ENCODE measurements at regions not wholly inside any gene's neighbourhood (a gene's known extent, or its start where the extent isn't known, plus 50 kb on each side); places are given as distances from the start of the nearest gene placed in this dataset.

GRCh38 chr5:81854485-81854884 lies 103.6 kb upstream of the SSBP2 start:
- Histone ChIP-seq H2AFZ (ENCODE audit: low read length) (no peak overlapping the region), H3K4me2 (ENCODE audit: low read depth, low read length) (no peak overlapping the region), H3K9ac (ENCODE audit: insufficient read depth, low read depth, low read length) (no peak overlapping the region), H3K27me3 (ENCODE audit: control insufficient read depth in 1 of 2, insufficient read depth in 2 of 2, low read length in 2 of 2) (peaks cover 3 to 21% of the 10 kb centered on the region in 2 experiments; a peak in 4 of 5 replicates), H3K9me3 (ENCODE audit: low read length) (no peaks in the 10 kb centered on the region), H4K20me1 (ENCODE audit: insufficient read depth, low read length) (no peaks in the 10 kb centered on the region), H3K27ac (ENCODE audit: extremely low read length, insufficient read depth, low read length) (no peak overlapping the region), H3K4me1 (ENCODE audit: insufficient read depth, low read length) (0 out of 2 replicates have a peak, but pooled peaks cover 8% of the 10 kb centered on the region), H3K79me2 (ENCODE audit: insufficient read depth, low read length) (no peaks in the 10 kb centered on the region), H3K4me3 (replicated peaks in 1 of 3; ENCODE audit: insufficient read depth in 1 of 3, low read depth in 2 of 3, low read length in 3 of 3) (no peak overlapping the region), H3K36me3 (replicated peaks in 1 of 2; ENCODE audit: control insufficient read depth in 1 of 2, insufficient read depth in 2 of 2, low read length in 2 of 2) (no peaks in the 10 kb centered on the region)
- ChIA-PET CTCF (ENCODE audit: low intra/inter-chr PET ratio, low total read pairs) (no interaction called here), POLR2A (no interaction called here)
- no peak for DNase-seq (ENCODE audit: low spot score)
- no peak for ATAC-seq
- no peak for FAIRE-seq
- intact Hi-C loops (cut with micrococcal nuclease; ENCODE audit: unreplicated experiment) (loop anchor here (5.0 kb wide), 1 partner anchor 313 kb away; no protein-coding TSS in a partner anchor), in situ Hi-C loops (cut with HindIII; ENCODE audit: extremely low pct_ligation_motif_present, low pct_unique_long_range_greater_than_20kb) (no loop called here)
- BruUV-seq (replicated peaks): no TSS peak
- no peak for TF ChIP-seq ZSCAN5A (CRISPR knock-in tag; IDR thresholded peaks at IDR 0.05; ENCODE audit: borderline replicate concordance)
- TF ChIP-seq MXD3 (CRISPR knock-in tag; IDR thresholded peaks at IDR 0.05): no peak
- no peak for TF ChIP-seq ZFYVE20 (CRISPR knock-in tag; IDR thresholded peaks at IDR 0.05; ENCODE audit: borderline replicate concordance, low read depth)
- TF ChIP-seq ATM (IDR thresholded peaks at IDR 0.05; ENCODE audit: borderline replicate concordance): no peak
- no peak for TF ChIP-seq SMAD9 (CRISPR knock-in tag; IDR thresholded peaks at IDR 0.05)
- TF ChIP-seq ARID2 (CRISPR knock-in tag; IDR thresholded peaks at IDR 0.05; ENCODE audit: borderline replicate concordance): no peak
- no peak for TF ChIP-seq PREB (CRISPR knock-in tag; IDR thresholded peaks at IDR 0.05)

Measured in HepG2 (cell line).